ENCODE measurements at regions not wholly inside any gene's neighbourhood (a gene's known extent, or its start where the extent isn't known, plus 50 kb on each side); places are given as distances from the start of the nearest gene placed in this dataset.

DNA sequence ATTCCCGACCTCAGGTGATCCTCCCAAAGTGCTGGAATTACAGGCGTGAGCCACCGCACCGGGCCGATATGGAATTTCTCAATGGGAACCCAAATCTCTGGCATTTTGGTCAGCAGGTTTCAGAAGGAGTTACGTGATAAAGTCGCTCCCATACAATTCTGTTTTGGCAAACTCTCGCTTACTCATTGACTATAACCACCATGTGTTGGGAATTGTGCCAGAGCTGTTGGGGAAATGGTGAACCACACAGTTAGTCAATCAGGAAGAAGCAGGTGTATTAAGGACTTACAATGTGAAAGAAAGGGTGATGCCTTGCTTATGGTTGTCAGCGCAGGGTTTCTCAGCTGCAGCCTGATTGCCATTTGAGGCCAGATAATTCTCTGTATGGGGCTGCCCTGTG lies 410.5 kb downstream of the QKI start:
- H3K36me3 ChIP-seq (replicated peaks in 1 of 2; ENCODE audit: control insufficient read depth in 1 of 2, insufficient read depth in 2 of 2, low read length in 2 of 2): no peaks in the 10 kb centered on the region
- H3K27ac ChIP-seq (ENCODE audit: extremely low read length, insufficient read depth, low read length): no peak overlapping the region
- no peak overlapping the region for H3K4me3 ChIP-seq (replicated peaks in 1 of 3; ENCODE audit: insufficient read depth in 1 of 3, low read depth in 2 of 3, low read length in 3 of 3)
- FAIRE-seq (no peak), DNase-seq (ENCODE audit: low spot score) (no peak), ATAC-seq (no peak)
- CTCF ChIA-PET (ENCODE audit: low intra/inter-chr PET ratio, low total read pairs): no interaction called here
- H3K9ac ChIP-seq (ENCODE audit: insufficient read depth, low read depth, low read length): no peak overlapping the region
- no peaks in the 10 kb centered on the region for H3K4me1 ChIP-seq (ENCODE audit: insufficient read depth, low read length)
- H3K79me2 ChIP-seq (ENCODE audit: insufficient read depth, low read length): no peaks in the 10 kb centered on the region
- H4K20me1 ChIP-seq (ENCODE audit: insufficient read depth, low read length): no peaks in the 10 kb centered on the region
- BruUV-seq (replicated peaks): no TSS peak
- in situ Hi-C loops (cut with HindIII; ENCODE audit: extremely low pct_ligation_motif_present, low pct_unique_long_range_greater_than_20kb): no loop called here
- WGBS (ENCODE audit: low lambda C conversion rate): 20% methylated on average over 8 of the region's 9 CpGs
- H3K9me3 ChIP-seq (ENCODE audit: low read length): no peaks in the 10 kb centered on the region
- H3K27me3 ChIP-seq (ENCODE audit: control insufficient read depth in 1 of 2, insufficient read depth in 2 of 2, low read length in 2 of 2): peaks cover 0 to 60% of the 10 kb centered on the region in 2 experiments; a peak in 4 of 5 replicates
- POLR2A ChIA-PET: no interaction called here
- H3K4me2 ChIP-seq (ENCODE audit: low read depth, low read length): no peak overlapping the region
- no peak overlapping the region for H2AFZ ChIP-seq (ENCODE audit: low read length)
- TF ChIP-seq POLR2AphosphoS5 (IDR thresholded peaks at IDR 0.05; ENCODE audit: low read depth, low read length): no peak
- TF ChIP-seq KLF16 (CRISPR knock-in tag; IDR thresholded peaks at IDR 0.05): no peak
- TF ChIP-seq ZNF205 (CRISPR knock-in tag; IDR thresholded peaks at IDR 0.05): no peak
- no peak for TF ChIP-seq MZF1 (CRISPR knock-in tag; IDR thresholded peaks at IDR 0.05; ENCODE audit: borderline replicate concordance)
- TF ChIP-seq FOSL1 (CRISPR knock-in tag; IDR thresholded peaks at IDR 0.05; ENCODE audit: borderline replicate concordance): no peak
- TF ChIP-seq GPBP1L1 (CRISPR knock-in tag; IDR thresholded peaks at IDR 0.05): no peak
- no peak for TF ChIP-seq ZBTB46 (CRISPR knock-in tag; IDR thresholded peaks at IDR 0.05; ENCODE audit: borderline replicate concordance)
- no peak for TF ChIP-seq ZNF614 (CRISPR knock-in tag; IDR thresholded peaks at IDR 0.05; ENCODE audit: borderline replicate concordance)
- TF ChIP-seq NCOA2 (CRISPR knock-in tag; IDR thresholded peaks at IDR 0.05): no peak
- no peak for TF ChIP-seq ZNF768 (CRISPR knock-in tag; IDR thresholded peaks at IDR 0.05)
- no peak for TF ChIP-seq ZMYM3 (CRISPR knock-in tag; IDR thresholded peaks at IDR 0.05)
- TF ChIP-seq, protein P1, sequence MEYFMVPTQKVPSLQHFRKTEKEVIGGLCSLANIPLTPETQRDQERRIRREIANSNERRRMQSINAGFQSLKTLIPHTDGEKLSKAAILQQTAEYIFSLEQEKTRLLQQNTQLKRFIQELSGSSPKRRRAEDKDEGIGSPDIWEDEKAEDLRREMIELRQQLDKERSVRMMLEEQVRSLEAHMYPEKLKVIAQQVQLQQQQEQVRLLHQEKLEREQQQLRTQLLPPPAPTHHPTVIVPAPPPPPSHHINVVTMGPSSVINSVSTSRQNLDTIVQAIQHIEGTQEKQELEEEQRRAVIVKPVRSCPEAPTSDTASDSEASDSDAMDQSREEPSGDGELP (IDR thresholded peaks at IDR 0.05; ENCODE audit: borderline replicate concordance, low read depth): no peak
- no peak for TF ChIP-seq ZSCAN31 (CRISPR knock-in tag; IDR thresholded peaks at IDR 0.05; ENCODE audit: low read depth)
- intact Hi-C loops (cut with micrococcal nuclease; ENCODE audit: unreplicated experiment): no loop called here

Measured in HepG2 (cell line).